ENCODE measurements at regions not wholly inside any gene's neighbourhood (a gene's known extent, or its start where the extent isn't known, plus 50 kb on each side); places are given as distances from the start of the nearest gene placed in this dataset.
A peak's percentile ranks its signal among the peaks of the same experiment; 100 is the strongest.
"Not testable (repeated sequence)": the region's sequence is repeated elsewhere in the genome, so short reads cannot be mapped to it uniquely, and the experiment has no call there.

DNA sequence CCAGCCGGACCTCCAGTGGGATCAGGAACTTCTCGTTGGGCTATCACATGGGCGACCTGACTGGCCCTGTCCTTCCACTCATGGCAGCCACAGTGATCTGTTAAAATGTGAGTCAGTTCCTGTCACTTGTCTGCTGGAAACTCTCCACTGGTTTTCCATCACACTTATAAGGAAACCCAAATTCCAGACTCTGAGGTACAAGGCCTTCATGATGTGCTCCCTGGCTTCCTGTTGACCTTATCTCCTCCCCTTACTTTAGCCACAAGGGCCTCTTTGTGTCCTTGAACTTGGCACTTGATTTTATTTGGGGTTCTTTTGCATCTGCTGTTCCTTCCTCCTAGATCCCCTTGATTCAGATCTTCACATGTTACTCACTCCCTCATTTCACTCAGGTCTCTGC is 96.8 kb downstream of the TENT5C start:
- no peak for DNase-seq
- intact Hi-C loops (cut with DNase I): no loop called here

DNA sequence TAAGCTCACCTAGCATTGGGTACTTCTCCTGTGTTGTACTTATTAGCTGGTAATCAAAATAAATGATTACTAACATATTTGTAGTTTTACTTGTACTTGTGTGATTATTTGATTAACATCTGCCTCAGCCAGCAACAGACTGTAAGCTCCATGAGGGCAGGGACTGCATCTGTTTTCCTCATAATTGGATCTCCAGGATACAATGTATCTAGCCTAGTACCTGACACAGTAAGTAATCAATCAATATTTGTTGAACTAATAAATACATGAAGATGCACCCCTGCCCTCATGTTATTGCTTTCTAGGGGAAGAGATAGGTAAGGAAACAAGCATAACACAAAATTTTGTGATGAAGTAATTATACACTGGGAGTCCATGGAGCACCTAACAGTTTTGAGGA is 101.5 kb downstream of the TENT5C start:
- intact Hi-C loops (cut with DNase I): no loop called here

DNA sequence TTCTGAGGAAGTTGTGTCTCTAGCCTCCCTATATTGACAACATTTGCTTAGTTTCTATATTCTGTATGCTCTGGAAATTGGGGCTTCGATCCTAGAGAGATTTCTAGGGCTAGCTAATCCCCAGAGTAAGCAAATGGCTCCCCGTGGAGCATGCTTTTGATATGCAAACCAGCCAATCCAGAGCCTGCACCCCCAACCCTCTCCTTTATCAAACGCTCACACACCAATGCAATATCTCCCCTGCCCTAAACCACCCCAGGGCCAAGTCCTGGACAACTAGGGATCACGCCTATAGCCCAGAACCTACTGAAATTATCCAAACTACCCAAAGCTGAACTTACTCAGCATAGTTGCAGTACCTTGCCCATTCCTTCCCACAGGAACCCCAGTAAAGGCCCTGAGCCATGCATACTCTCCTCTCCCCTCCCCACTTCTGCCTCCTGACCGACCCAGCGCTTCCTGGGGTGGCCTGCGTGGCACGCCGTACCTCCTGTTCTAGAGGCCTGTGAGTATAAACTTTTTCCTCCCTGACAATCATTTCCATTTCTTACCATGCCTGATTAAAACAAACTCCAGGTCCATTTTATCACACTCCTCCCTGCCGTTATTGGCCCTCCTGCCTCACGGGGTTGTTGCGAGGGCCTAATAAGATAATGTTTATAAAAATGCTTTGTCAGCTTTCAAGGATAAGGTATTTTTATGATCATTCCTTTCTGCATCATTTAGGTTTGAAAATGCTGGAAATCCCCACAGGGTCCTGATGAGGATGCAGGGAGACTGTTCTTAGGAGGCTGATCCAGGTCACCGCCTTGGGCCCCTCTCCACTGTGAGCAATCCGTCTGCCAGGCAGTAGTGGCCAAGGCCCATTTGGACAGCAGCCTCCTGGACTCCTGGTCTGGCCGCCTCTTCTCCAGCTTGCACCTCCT is 102.7 kb downstream of the TENT5C start:
- DNase-seq: no peak
- intact Hi-C loops (cut with DNase I): no loop called here

More for the DNA sequence above, 101.5 kb downstream of the TENT5C start:
- DNase-seq: no peak

DNA sequence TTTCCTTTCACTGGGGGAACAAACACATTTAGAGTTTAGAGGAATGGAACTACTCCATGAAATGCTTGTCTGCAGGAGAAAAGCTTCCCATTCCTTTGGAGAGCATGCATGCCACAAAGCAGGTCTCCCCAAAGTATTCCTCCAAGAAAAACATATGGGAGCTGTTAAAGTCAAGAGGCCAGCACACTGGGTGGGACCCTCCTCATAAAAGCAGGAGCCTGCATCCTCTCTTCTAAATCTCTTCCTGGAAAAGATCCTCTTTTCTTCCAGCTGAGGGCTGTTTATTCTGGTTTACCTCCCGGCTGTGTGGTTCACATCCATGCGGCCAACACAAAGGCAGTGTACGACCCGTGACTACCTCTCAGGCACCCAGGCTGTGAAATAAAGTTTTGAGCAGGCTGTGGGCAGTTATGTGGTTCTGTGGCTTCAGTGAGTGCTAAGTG is 103.4 kb downstream of the TENT5C start:
- DNase-seq: no peak

DNA sequence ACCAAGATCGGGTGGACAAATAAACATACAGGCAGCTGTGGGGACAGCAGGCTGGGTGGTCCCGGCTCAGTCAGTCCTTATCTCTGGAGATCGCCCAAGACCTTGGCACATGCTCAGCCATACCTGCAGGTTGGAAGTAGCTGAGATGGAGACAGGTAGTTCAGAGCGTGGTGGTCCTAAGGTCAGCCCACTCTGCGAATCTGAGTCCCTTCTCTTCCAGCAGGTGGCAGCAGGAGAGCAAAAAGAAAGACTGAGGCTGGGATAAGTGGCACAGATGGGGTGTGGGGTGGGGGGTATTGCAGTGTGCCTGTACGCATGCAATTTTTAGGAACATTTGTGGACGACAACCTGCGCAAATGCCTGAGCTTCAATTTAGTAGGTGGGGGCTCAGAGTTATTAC is 104.9 kb downstream of the TENT5C start:
- intact Hi-C loops (cut with DNase I): no loop called here
- no peak for DNase-seq

More for the DNA sequence above, 103.4 kb downstream of the TENT5C start:
- intact Hi-C loops (cut with DNase I): no loop called here

DNA sequence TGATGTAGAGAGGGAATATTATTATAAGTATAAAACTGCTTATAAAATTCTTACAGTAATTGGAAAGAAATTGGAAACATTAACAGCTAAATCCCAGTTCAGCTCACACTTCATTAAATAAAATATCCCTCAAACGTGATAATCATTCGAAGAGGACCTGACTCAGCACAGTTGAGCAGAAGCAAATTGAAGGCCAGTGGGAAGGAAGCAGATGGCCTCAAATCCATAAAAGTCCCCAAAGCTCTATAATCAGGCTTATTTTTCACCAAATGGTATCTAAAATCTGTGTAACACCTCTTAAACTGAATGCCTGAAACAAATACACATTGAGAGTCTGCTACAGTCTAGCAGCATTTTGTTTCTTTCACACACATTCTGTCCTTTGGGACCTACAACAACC is 106.8 kb downstream of the TENT5C start:
- intact Hi-C loops (cut with DNase I): no loop called here
- DNase-seq: no peak

DNA sequence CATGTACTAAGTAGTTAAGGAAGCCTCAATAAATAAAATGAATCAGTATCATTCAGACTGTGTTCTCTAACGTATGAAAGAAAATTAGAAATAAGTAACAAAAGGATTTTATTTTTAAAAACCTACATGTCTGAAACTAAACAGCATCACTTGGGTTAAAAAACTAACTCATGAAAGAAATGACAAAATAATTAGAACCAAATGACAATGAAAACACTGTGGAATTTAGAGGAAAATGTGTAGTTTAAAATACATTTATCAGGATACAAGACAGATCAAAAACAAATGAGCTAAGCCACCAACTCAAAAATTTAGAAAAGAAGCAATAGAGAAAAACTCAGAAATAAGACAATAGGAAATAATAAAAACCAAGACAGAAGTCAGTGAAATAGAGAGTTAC is 108.7 kb downstream of the TENT5C start:
- DNase-seq: no peak
- intact Hi-C loops (cut with DNase I): no loop called here

DNA sequence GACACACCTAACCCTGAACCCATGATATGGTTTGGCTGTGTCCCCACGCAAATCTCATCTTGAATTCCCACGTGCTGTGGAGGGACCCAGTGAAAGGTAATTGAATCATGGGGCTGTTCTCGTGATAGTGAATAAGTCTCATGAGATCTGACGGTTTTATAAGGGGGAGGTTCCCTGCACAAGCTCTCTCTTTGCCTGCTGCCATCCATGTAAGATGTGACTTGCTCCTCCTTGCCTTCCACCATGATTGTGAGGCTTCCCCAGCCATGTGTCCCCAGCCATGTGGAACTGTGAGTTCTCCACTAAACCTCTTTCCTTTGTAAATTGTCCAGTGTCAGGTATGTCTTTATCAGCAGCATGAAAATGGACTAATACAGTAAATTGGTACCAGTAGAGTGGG is 110.2 kb downstream of the TENT5C start:
- intact Hi-C loops (cut with DNase I); DNase-seq: not testable (repeated sequence)

DNA sequence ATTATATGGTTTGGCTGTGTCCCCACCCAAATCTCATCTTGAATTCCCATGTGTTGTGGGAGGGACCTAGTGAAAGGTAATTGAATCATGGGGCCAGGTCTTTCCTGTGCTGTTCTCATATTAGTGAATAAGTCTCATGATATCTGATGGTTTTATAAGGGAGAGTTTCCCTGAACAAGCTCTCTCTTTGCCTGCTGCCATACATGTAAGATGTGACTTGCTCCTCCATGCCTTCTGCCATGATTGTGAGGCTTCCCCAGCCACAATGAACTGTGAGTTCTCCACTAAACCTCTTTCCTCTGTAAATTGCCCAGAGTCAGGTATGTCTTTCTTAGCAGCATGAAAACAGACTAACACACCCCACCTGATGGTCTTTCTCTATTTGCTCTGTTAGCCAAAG is 112.1 kb downstream of the TENT5C start:
- DNase-seq; intact Hi-C loops (cut with DNase I): not testable (repeated sequence)

DNA sequence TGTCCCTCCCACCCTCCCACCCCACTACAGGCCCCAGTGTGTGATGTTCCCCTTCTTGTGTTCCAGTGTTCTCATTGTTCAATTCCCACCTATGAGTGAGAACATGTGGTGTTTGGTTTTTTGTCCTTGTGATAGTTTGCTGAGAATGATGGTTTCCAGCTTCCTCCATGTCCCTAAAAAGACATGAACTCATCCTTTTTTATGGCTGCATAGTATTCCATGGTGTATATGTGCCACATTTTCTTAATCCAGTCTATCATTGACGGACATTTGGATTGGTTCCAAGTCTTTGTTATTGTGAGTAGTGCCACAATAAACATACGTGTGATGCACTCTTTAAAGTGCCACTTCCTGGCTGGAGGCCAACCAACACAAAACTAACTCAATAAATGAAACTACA is 112.7 kb downstream of the TENT5C start:
- intact Hi-C loops (cut with DNase I); DNase-seq: not testable (repeated sequence)

DNA sequence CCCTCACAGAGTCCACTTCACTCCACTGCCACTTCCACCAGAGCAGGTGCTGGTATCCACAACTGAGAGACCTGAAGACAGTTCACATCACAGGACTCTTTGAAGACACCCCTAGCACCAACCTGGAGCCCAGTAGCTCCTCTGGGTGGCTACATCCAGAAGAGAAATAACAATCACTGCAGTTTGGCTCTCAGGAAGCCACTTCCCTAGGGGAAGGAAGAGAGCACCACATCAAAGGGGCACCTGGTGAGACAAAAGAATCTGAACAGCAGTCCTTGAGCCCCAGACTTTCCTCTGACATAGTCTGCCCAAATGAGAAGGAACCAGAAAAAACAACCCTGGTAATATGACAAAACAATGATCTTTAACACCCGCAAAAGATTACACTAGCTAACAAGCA is 113.2 kb downstream of the TENT5C start:
- intact Hi-C loops (cut with DNase I): no loop called here
- no peak for DNase-seq

DNA sequence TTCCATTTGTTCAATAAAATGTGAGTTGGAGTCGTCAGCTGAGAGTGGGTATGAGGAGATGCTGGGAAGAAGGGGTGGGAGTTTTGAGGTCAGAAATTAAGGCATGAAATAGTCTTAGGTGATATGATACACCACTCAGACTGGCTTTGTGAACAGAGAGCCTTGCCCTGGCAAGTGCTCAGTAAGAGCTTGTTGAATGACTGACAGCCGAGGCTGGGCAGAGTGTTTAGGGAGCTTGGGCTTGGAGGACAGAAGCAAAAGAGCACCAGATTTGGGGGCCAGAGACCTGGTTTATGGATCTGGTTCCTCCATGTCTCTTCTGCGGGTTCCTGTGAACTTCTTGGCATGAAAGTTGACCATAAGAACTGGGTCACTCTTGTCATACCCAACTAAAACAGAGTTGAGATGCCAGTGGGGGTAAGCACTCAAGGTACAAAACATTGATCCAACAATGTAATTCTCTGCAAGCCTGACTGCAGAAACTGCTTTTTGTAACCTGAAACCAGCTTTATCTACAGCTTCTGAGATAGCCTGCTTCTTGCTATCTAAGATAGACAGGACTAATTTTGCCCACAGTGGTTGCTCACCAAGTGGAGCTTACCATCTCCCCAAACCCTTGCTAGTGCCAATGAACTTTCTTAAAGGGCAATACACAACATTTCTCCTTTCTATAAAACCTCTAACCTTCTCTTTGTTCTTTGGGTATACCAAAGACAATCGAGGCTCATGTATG is 126.4 kb downstream of the TENT5C start:
- no peak for DNase-seq
- intact Hi-C loops (cut with DNase I): no loop called here

DNA sequence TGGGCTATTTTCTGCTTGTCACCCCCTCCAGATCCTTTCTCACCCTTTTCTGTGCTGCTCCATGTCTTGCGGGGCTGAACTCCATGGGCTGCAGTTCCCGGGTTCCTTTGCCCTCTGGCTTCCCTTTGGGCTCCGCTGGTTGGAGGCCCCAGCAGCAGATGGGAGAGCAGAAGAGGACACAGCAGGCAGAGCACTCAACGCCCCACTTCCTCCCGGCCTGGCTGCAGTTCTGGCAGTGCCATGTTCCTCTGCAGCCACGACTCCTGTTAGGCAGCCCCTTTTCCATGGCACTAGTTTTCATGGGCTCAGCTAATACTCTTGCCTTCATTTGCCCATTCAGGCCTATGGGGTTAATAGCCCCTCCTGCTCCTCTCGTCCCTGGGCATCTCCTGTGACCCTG is 127.1 kb downstream of the TENT5C start:
- peak in 1 of 10 donors; percentile 67 for DNase-seq
- intact Hi-C loops (cut with DNase I): no loop called here

DNA sequence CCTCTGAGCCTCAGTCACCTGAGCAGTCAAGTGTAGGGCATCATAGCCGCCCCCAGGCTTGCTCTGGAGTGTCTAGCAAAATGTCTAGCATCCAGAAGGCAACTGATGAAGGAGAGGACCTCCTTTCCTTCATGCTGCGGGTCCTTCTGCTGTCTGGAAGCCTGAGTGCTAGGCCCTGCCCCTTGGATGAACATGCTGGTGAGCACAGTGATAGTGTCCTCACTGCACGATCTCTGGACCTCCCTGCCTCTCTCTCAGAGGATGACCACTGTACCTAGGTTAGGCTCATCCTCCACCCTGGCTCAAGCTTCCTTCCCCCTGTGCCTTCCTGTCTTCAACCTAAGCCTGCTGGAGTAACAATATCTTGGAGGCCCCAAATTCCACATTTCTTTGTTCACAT is 128.6 kb downstream of the TENT5C start:
- intact Hi-C loops (cut with DNase I): no loop called here
- peak in 1 of 10 donors; percentile 52 for DNase-seq

DNA sequence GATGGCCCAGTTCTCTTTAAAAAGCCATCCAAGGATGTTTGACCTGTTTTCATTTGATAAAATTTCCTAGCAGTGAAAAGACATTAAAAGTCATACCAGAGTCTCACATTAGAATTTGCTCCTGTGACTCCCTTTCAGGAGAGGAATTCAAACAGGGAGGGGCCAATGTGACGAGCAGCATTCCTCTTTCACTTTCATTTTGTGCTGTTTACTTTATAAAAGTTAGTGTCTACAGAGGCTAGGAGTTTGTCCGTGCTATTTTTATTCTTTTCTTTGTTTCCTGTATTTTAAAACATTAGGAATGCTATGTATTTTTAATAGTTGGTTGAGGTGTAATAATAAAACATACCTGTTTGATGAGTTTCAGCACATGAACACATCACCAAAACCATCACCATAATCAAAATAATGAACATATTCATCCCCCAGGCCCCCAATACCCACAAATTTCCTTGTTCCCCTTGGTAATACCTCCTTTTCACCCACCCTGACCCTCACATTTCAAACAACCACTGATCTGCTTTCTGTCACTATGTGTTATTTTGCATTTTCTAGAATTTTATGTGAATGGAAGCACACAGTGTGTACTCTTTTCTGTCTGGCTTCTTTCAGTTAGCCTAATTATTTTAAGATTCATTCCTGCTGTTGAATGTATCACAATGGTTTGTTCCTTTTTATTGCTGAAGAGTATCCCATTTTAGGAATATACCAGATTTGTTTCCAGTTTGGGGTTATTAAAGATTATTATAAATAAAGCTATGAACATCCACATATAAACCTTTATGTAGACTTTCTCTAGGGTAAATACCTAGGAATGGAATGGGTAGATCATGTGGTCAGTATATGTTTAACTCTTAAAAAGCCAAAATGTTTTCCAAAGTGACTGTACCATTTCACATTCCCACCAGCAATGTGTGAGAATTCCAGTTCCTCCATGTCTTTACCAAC is 129.5 kb downstream of the TENT5C start:
- intact Hi-C loops (cut with DNase I): no loop called here
- DNase-seq: no peak

DNA sequence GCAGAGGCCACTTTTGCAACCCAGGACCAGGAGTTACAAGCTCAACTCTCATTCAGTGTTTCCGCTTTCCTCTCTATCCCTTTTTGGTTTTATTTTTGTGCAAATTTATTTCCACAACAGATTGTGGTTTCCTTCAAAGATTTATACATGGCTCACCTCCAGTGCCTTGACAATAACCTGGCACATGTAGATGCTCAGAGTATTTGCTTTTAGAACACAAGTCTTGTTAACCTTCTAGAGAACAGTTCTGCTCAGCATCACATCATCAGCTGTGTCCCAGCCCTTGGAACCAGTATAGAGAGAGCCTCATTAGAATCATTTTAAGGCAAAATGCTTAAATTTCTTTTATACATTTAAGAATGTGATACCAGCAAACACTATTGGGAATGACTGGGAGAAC is 133.7 kb downstream of the TENT5C start:
- intact Hi-C loops (cut with DNase I): no loop called here
- no peak for DNase-seq

DNA sequence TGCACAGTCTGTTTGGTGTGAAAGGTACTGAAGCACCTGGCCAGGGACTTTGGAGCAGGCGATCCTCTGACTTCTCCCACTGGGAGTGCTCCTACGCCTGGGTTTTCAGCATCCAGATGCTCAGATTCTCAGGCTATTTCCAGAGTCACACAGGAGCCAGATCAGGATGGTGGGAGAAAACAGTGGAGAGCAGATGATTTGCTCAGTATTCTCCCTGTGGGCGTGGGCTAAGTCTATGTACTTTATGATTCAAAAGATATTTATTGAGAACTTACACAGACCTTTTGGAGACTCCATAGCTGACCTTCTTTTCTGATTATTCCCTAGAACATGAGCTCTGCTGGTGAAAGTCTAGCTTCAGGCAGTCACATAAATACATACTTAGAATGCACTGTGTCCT is 134.6 kb downstream of the TENT5C start:
- no peak for DNase-seq
- intact Hi-C loops (cut with DNase I): no loop called here

DNA sequence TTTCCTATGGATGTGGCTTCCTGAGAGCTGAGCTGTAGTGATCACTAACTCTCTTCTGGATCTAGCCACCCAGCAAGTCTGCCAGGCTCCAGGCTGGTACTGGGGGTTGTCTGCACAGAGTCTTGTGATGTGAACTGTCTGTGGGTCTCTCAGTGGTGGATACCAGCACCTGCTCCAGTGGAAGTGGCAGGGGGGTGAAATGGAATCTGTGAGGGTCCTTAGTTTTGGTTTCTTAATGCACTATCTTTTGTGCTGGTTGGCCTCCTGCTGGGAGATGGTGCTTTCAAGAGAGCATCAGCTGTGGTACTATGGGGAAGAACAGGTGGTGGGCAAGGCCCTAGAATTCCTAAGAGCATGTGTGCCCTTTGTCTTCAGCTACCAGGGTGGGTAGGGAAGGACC is 140.7 kb downstream of the TENT5C start:
- intact Hi-C loops (cut with DNase I); DNase-seq: not testable (repeated sequence)

DNA sequence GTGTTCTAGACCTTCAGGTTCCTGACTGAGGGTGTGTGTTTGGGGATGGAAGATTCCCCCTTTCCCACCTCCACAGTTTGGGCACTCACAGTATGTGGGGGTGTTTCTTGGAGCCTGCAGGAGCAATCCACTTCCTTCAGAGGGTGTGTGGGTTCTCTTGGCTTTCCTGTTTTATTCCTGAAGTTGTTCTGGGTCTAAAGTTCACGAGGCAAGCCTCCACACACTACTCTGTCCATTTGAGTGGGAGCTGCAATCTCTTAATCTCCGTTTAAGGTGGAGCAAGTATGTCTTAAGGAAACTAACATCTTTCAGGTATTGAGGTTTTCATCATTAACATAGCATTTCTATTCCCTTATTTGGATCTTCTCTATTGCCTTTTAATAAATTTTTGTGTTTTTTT is 141.8 kb downstream of the TENT5C start:
- intact Hi-C loops (cut with DNase I): no loop called here
- DNase-seq: no peak

DNA sequence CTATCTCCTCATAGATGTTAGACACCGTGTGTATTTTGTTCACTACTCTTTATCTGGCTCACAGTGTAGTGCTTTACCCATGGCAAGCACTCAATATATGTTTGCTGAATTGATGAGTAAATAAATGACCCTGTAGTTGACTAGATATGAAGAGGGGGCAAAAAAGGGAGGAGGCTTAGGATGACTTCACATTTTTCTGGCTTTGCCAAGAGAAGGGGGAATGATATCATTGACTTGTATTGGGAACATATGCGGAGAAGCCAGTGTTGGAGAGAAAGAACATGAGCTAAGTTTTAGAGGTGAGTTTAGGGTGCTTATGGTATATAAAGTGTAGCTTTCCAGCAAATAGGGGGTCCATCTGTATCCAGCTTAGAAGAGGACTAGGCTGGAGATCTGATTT is 145.5 kb downstream of the TENT5C start:
- no peak for DNase-seq
- intact Hi-C loops (cut with DNase I): no loop called here

DNA sequence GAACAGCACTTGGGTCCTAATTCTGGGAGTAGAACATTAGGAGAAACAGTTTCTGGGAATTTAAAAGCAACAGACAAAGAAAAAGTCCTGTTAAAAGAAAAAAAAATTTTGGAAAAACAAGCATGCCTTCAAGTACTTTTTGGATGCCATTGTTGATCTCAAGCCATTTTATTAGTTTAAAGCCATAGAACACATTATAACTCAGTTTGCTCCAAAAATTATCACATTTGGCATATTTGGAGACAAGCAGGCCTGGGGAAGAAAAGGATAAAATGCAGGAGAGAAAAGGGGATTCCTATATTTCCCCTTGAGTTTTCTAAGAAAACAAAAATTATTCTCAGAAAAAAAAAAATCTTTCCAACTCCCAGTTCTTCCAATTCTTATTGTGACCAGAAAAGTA is 146.8 kb downstream of the TENT5C start:
- intact Hi-C loops (cut with DNase I): no loop called here
- DNase-seq: no peak

All from posterior cingulate gyrus (tissue), 11 donors.